Muscle of leg (tissue), 3 donors: ENCODE measurements at regions not wholly inside any gene's neighbourhood (a gene's known extent, or its start where the extent isn't known, plus 50 kb on each side); places are given as distances from the start of the nearest gene placed in this dataset.

Experiments used
- DNase-seq: peaks from one replicate; pipeline ENCODE4 v3.0.0; 2013
- H3K27ac ChIP-seq: one replicate; pipeline ENCODE4 v1.5.1; 2013; ENCODE audit warnings: mild to moderate bottlenecking, low read length, control low read depth
- H3K27me3 ChIP-seq: one replicate; pipeline ENCODE4 v1.6.1; 2013; ENCODE audit warnings: low read length; ENCODE audit not compliant: control insufficient read depth, insufficient read depth
- H3K36me3 ChIP-seq: one replicate; pipeline ENCODE4 v1.6.1; 2013; ENCODE audit warnings: low read length; ENCODE audit not compliant: control insufficient read depth, insufficient read depth
- H3K4me1 ChIP-seq: one replicate; pipeline ENCODE4 v1.6.1; 2013; ENCODE audit warnings: low read length; ENCODE audit not compliant: control insufficient read depth, insufficient read depth
- H3K4me3 ChIP-seq: one replicate; pipeline ENCODE4 v1.5.1; 2013; ENCODE audit warnings: low read length, control low read depth
- H3K9me3 ChIP-seq: replicated peaks from 2 replicates; pipeline ENCODE4 v1.6.1; 2013; ENCODE audit warnings: low read depth, low read length; ENCODE audit not compliant: control insufficient read depth
- WGBS: methylation state at CpG from one replicate; pipeline ENCODE4 v1.1.5; 2013; ENCODE audit warnings: missing lambda C conversion rate; ENCODE audit not compliant: insufficient coverage; 5-methylcytosine and 5-hydroxymethylcytosine counted together

DNA sequence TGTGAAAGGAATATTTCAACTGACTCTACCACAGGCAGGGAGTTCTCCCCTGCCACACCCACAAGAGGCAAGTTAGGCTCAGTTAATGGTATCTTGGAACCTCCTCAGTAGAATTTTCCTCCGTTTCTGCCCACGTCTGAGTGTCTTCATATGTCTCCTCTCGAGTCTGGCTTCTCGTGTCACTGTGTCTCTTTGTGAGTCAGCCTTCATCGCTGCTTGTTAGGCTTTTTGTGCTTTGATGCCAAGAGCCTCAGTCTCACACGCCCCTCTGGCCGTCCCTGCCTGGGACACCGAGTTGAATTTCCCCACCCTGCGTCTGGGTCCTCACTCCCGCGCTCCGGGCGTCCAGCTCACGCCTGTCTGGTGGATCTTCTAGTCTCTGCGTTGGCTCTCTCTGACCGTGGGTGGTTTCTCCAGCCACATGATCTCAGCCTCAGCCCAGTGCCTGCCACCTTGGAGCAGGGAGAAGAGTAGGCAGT, 125.7 kb upstream of the GADD45A start:
- no peaks in the 10 kb centered on the region for H3K36me3 ChIP-seq
- H3K9me3 ChIP-seq = no peaks in the 10 kb centered on the region
- WGBS = 21% methylated on average over 14 of the region's 16 CpGs
- no peak overlapping the region for H3K4me3 ChIP-seq
- H3K27me3 ChIP-seq = no peaks in the 10 kb centered on the region
- no peak overlapping the region for H3K27ac ChIP-seq
- peaks cover 25% of the 10 kb centered on the region for H3K4me1 ChIP-seq
- DNase-seq = peak; percentile 63

GRCh38 chr1:67560580-67561255, 124.3 kb upstream of the GADD45A start:
- H3K27me3 ChIP-seq = no peaks in the 10 kb centered on the region
- DNase-seq = no peak
- H3K27ac ChIP-seq = no peak overlapping the region
- no peaks in the 10 kb centered on the region for H3K36me3 ChIP-seq
- WGBS = 75% methylated on average over 5 of the region's 10 CpGs
- no peak overlapping the region for H3K4me3 ChIP-seq
- H3K4me1 ChIP-seq = peaks cover 21% of the 10 kb centered on the region
- no peaks in the 10 kb centered on the region for H3K9me3 ChIP-seq

- Histone ChIP-seq H3K4me1 (peaks cover 21% of the 10 kb centered on the region), H3K36me3 (no peaks in the 10 kb centered on the region), H3K9me3 (no peaks in the 10 kb centered on the region), H3K27me3 (no peaks in the 10 kb centered on the region), H3K27ac (no peak overlapping the region), H3K4me3 (no peak overlapping the region)
- DNase-seq = peak; percentile 65
- no CpG with 5 or more reads among the region's 4 CpGs for WGBS
Observed at GRCh38 chr1:67561704-67562113, 123.3 kb upstream of the GADD45A start.

GRCh38 chr1:67563684-67564083, 121.3 kb upstream of the GADD45A start:
- H3K27ac ChIP-seq = no peak overlapping the region
- WGBS = 82% methylated on average over 2 of the region's 2 CpGs
- H3K4me3 ChIP-seq = no peak overlapping the region
- no peaks in the 10 kb centered on the region for H3K9me3 ChIP-seq
- H3K36me3 ChIP-seq = no peaks in the 10 kb centered on the region
- H3K4me1 ChIP-seq = peaks cover 21% of the 10 kb centered on the region
- H3K27me3 ChIP-seq = no peaks in the 10 kb centered on the region
- DNase-seq = no peak

DNA sequence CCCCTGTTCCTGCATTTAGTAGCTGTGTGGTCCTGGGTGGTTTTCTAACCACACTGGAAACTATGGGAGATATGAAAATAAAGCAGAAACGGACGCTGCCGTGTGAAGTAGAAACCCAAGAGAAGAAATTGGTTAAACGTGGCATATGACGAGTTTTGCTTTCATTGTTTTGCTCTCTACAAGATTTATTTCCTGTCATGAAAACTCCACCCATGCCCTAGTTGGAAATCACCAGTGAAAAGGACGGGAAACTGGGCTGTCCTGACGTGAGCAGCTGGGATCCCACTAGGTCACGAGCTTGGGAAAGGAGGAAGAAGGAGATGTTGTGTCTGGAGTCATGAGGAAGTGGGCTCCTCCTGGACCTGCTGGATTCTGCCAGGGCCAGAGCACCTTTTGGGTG, 120.8 kb upstream of the GADD45A start:
- no peak overlapping the region for H3K4me3 ChIP-seq
- H3K4me1 ChIP-seq = peaks cover 17% of the 10 kb centered on the region
- H3K36me3 ChIP-seq = no peaks in the 10 kb centered on the region
- no peak for DNase-seq
- H3K27ac ChIP-seq = no peak overlapping the region
- no peaks in the 10 kb centered on the region for H3K9me3 ChIP-seq
- 75% methylated on average over 1 of the region's 8 CpGs for WGBS
- H3K27me3 ChIP-seq = no peaks in the 10 kb centered on the region

GRCh38 chr1:67566803-67567377, 118.1 kb upstream of the GADD45A start:
- Histone ChIP-seq H3K9me3 (no peaks in the 10 kb centered on the region), H3K36me3 (no peaks in the 10 kb centered on the region), H3K4me1 (peaks cover 12% of the 10 kb centered on the region), H3K27ac (no peak overlapping the region), H3K27me3 (no peaks in the 10 kb centered on the region), H3K4me3 (no peak overlapping the region)
- DNase-seq = no peak
- WGBS = 39% methylated on average over 2 of the region's 2 CpGs

DNA sequence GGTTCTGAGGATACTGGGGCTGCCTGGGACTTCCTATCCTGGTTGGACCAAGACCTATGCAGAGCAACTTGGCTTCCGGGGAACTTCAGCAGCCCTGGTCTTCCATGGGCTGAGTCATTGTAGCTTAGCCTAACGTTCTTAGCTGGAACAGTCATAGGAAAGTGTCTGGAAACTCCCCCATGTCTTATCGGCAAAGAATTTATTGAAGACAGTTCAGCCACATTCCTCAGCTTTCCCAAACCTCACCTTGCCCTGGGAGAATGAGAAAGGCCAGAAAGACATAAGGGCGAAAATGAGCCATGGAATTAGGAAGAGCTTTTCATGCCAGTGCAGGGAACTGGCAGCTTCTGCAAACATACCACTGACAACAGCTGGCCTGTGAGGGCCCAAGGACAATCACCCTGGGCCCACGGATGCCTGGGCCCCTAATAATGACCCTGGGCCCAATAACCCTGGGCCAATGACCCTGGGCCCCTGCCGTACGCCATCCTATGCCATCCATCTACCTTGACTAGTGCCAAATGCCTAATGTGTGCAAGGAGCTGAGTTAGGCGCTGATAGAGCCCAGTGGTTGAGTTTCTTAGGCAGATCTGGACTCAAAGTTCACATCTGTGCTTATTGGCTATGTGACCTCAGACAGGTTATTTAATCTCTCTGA, 114.4 kb upstream of the GADD45A start:
- WGBS = 60% methylated on average over 2 of the region's 8 CpGs
- Histone ChIP-seq H3K36me3 (no peaks in the 10 kb centered on the region), H3K27me3 (no peaks in the 10 kb centered on the region), H3K4me1 (peaks cover 24% of the 10 kb centered on the region), H3K27ac (no peak overlapping the region), H3K4me3 (no peak overlapping the region), H3K9me3 (no peaks in the 10 kb centered on the region)
- no peak for DNase-seq

DNA sequence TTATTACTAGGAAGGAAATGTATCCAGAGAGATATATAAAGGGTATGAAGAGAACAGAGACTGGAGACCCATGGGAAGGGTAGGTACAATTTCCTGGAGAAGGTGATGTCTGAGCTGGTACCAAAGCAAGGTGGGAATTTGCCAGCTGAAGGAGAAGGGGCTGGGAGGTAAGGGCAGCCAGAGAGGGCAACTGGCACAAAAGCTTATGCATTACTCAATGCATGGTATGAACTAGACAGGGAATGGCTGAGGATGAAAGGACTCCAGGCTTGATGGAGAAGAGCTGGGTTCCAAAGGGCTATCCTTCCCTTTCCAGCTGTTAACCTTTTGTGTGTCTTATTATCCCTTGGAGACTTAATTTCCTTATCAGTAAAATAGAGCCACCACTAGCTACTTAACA, 113.6 kb upstream of the GADD45A start:
- Histone ChIP-seq H3K4me1 (peaks cover 24% of the 10 kb centered on the region), H3K9me3 (no peaks in the 10 kb centered on the region), H3K27ac (no peak overlapping the region), H3K27me3 (no peaks in the 10 kb centered on the region), H3K36me3 (no peaks in the 10 kb centered on the region), H3K4me3 (no peak overlapping the region)
- no peak for DNase-seq

GRCh38 chr1:67571901-67572593, 113.0 kb upstream of the GADD45A start:
- H3K4me1 ChIP-seq = peaks cover 24% of the 10 kb centered on the region
- no peaks in the 10 kb centered on the region for H3K36me3 ChIP-seq
- 73% methylated on average over 2 of the region's 14 CpGs for WGBS
- H3K27ac ChIP-seq = no peak overlapping the region
- H3K4me3 ChIP-seq = no peak overlapping the region
- H3K9me3 ChIP-seq = no peaks in the 10 kb centered on the region
- DNase-seq = peak; percentile 33
- H3K27me3 ChIP-seq = no peaks in the 10 kb centered on the region

- peak overlapping the region; percentile 7 for H3K27ac ChIP-seq
- H3K4me3 ChIP-seq = no peak overlapping the region
- 38% methylated on average over 4 of the region's 8 CpGs for WGBS
Observed at GRCh38 chr1:67572594-67573221, 112.3 kb upstream of the GADD45A start.

More at GRCh38 chr1:67572594-67573221, 112.3 kb upstream of the GADD45A start:
- no peaks in the 10 kb centered on the region for H3K36me3 ChIP-seq
- peaks cover 24% of the 10 kb centered on the region for H3K4me1 ChIP-seq
- DNase-seq = peak; percentile 34
- H3K27me3 ChIP-seq = no peaks in the 10 kb centered on the region
- no peaks in the 10 kb centered on the region for H3K9me3 ChIP-seq
